ENCODE measurements at regions not wholly inside any gene's neighbourhood (a gene's known extent, or its start where the extent isn't known, plus 50 kb on each side); places are given as distances from the start of the nearest gene placed in this dataset.
A peak's percentile ranks its signal among the peaks of the same experiment; 100 is the strongest.
"Not testable (repeated sequence)": the region's sequence is repeated elsewhere in the genome, so short reads cannot be mapped to it uniquely, and the experiment has no call there.

DNA sequence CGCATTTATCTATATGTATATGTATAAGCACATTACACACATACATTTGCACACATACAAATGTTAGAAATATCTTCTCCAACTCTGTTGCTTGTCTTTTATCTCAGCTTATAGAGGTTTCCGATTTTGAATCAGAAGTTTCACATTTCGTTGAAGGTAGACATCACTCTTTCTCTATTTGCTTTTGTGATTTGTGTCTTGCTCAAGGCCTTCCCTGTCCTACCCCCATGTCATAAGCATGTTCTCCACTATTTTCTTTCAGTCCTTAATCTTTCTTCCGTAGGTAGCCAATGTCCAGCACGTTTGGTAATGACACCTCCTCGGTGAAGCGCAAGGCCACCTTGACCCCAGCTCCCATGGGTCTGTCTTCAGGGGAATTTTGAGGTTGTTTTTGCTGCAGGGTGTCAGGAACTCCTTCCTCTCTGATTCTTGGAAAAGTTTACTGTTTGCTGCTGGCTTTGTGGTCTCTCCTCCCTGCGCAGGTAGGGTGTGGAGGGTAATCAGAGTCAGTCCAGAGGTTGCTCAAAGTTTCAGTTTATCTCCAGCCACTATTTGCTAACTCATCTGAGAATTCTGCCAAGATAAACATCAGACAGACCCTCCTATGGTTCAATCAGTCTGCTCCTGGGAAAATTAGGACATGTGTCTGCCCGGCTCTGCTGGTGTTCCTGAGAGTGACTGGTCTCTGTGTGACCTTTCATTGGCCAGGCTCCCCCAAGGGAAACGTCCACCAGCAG lies 171.7 kb downstream of the BCL2L11 start:
- not testable (repeated sequence) for H3K4me1 ChIP-seq (ENCODE audit: control insufficient read depth in 2 of 2, insufficient read depth in 2 of 2, low read length in 2 of 2); DNase-seq (ENCODE audit: low read depth in 6 of 9, low spot score in 9 of 9); H3K4me3 ChIP-seq (ENCODE audit: low read length in 2 of 2); H3K9me3 ChIP-seq (ENCODE audit: control insufficient read depth in 2 of 2, insufficient read depth in 1 of 2, low read length in 1 of 2); H3K36me3 ChIP-seq (ENCODE audit: control insufficient read depth in 2 of 2, insufficient read depth in 2 of 2, low read length in 1 of 2); H3K27ac ChIP-seq (ENCODE audit: low read depth in 1 of 2, low read length in 1 of 2); H3K27me3 ChIP-seq (ENCODE audit: control insufficient read depth in 2 of 2, insufficient read depth in 1 of 2, low read length in 1 of 2)
- 90% methylated on average over 7 of the region's 10 CpGs for WGBS

- H3K4me1 ChIP-seq (ENCODE audit: control insufficient read depth in 2 of 2, insufficient read depth in 2 of 2, low read length in 2 of 2); H3K27me3 ChIP-seq (ENCODE audit: control insufficient read depth in 2 of 2, insufficient read depth in 1 of 2, low read length in 1 of 2); H3K36me3 ChIP-seq (ENCODE audit: control insufficient read depth in 2 of 2, insufficient read depth in 2 of 2, low read length in 1 of 2); H3K4me3 ChIP-seq (ENCODE audit: low read length in 2 of 2); H3K9me3 ChIP-seq (ENCODE audit: control insufficient read depth in 2 of 2, insufficient read depth in 1 of 2, low read length in 1 of 2); H3K27ac ChIP-seq (ENCODE audit: low read depth in 1 of 2, low read length in 1 of 2); DNase-seq (ENCODE audit: low read depth in 6 of 9, low spot score in 9 of 9): not testable (repeated sequence)
- WGBS = 100% methylated on average over 3 of the region's 7 CpGs
Measured at GRCh38 chr2:111294699-111295098, 174.0 kb downstream of the BCL2L11 start.

DNA sequence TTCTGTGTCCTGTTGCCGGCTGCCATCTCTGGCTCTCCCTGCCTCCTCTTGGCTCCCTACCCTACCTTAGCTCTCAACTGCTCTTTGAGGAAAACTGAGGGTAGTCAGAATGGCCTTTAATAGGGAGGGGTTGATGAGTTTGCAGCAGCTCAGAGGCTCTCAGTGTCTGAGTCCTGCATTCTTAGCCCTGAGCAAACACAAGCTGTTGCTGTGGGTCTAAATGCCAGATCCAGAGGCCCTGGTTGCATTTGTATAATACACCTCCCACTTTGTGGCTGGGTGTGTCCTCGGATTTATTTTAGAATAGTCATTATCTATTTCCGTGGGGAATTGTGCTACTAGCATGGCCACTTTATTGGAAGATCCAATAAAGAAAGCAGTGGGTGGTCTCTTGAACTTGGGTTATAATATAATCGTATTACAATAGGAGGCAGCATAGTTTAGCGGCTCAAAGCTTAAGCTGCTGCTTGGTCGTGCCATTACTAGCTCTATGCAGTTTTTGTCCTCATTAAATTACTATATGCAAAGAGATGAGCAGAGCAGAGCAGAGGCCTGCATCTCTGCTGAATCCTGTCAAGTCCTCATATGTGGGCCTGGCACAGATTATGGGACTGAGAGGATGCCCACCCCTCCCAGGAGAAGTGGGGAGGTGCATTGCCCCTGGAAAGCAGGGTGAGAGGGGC lies 175.5 kb downstream of the BCL2L11 start:
- H3K27me3 ChIP-seq (ENCODE audit: control insufficient read depth in 2 of 2, insufficient read depth in 1 of 2, low read length in 1 of 2); H3K27ac ChIP-seq (ENCODE audit: low read depth in 1 of 2, low read length in 1 of 2); H3K4me1 ChIP-seq (ENCODE audit: control insufficient read depth in 2 of 2, insufficient read depth in 2 of 2, low read length in 2 of 2); H3K4me3 ChIP-seq (ENCODE audit: low read length in 2 of 2); DNase-seq (ENCODE audit: low read depth in 6 of 9, low spot score in 9 of 9); H3K9me3 ChIP-seq (ENCODE audit: control insufficient read depth in 2 of 2, insufficient read depth in 1 of 2, low read length in 1 of 2); H3K36me3 ChIP-seq (ENCODE audit: control insufficient read depth in 2 of 2, insufficient read depth in 2 of 2, low read length in 1 of 2): not testable (repeated sequence)
- WGBS = 97% methylated on average over 5 of the region's 6 CpGs

DNA sequence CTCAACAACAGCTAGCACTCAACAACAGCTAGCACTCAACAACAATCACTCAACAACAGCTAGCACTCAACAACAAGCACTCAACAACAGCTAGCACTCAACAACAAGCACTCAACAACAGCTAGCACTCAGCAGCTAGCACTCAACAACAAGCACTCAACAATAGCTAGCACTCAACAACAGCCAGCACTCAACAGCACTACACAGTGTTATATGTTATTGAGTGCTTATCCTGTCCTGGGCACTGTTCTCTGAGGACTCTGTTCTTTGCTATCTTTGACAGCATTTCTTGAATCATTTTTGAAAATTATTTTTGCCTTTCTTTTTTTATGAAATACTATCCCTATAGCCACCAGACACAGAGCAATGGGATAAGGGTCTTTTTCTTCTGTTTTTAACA lies 176.4 kb downstream of the BCL2L11 start:
- not testable (repeated sequence) for H3K27ac ChIP-seq (ENCODE audit: low read depth in 1 of 2, low read length in 1 of 2); H3K4me3 ChIP-seq (ENCODE audit: low read length in 2 of 2); H3K4me1 ChIP-seq (ENCODE audit: control insufficient read depth in 2 of 2, insufficient read depth in 2 of 2, low read length in 2 of 2); H3K27me3 ChIP-seq (ENCODE audit: control insufficient read depth in 2 of 2, insufficient read depth in 1 of 2, low read length in 1 of 2); H3K36me3 ChIP-seq (ENCODE audit: control insufficient read depth in 2 of 2, insufficient read depth in 2 of 2, low read length in 1 of 2); H3K9me3 ChIP-seq (ENCODE audit: control insufficient read depth in 2 of 2, insufficient read depth in 1 of 2, low read length in 1 of 2); DNase-seq (ENCODE audit: low read depth in 6 of 9, low spot score in 9 of 9)

DNA sequence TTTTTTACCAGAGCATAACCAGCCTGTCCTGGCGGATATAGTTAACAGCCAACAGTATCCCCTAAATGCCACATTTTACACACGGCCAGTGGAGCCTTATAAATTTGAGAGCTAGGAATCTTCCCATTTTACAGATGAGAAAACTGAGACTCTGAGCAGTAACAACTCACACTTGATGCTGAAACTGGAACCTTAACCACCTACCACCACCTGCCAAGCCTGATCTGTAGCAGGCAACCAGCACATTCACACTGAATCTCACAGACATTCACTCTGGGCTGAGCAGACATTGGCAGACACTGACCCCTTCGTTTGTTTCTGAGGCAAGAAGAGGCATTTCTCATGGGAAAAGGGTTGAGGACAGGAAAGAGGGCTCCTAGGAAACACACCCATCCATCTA lies 178.2 kb downstream of the BCL2L11 start:
- DNase-seq (ENCODE audit: low read depth in 6 of 9, low spot score in 9 of 9); H3K27me3 ChIP-seq (ENCODE audit: control insufficient read depth in 2 of 2, insufficient read depth in 1 of 2, low read length in 1 of 2); H3K36me3 ChIP-seq (ENCODE audit: control insufficient read depth in 2 of 2, insufficient read depth in 2 of 2, low read length in 1 of 2); H3K27ac ChIP-seq (ENCODE audit: low read depth in 1 of 2, low read length in 1 of 2); H3K4me3 ChIP-seq (ENCODE audit: low read length in 2 of 2); H3K4me1 ChIP-seq (ENCODE audit: control insufficient read depth in 2 of 2, insufficient read depth in 2 of 2, low read length in 2 of 2); H3K9me3 ChIP-seq (ENCODE audit: control insufficient read depth in 2 of 2, insufficient read depth in 1 of 2, low read length in 1 of 2): not testable (repeated sequence)
- 98% methylated on average over 3 of the region's 3 CpGs for WGBS

DNA sequence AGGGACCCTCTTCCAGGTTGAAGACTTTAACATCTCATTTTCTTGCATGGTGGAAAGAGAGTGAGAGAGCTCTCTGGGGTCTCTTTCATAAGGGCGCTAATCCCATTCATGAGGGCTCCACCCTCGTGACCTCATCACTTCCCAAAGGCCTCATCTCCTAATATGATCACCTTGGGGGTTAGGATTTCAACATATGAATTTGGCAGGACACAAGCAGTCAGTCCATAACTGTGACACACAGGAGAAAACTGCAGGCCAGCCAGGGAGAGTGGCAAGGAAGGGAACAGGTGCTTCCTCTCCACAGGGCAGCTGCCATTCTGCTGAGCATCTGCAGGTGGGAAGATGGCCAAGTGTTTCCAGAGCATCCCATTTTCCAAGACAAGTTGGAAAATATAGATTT lies 178.9 kb downstream of the BCL2L11 start:
- not testable (repeated sequence) for H3K4me3 ChIP-seq (ENCODE audit: low read length in 2 of 2); H3K27me3 ChIP-seq (ENCODE audit: control insufficient read depth in 2 of 2, insufficient read depth in 1 of 2, low read length in 1 of 2); H3K27ac ChIP-seq (ENCODE audit: low read depth in 1 of 2, low read length in 1 of 2); H3K36me3 ChIP-seq (ENCODE audit: control insufficient read depth in 2 of 2, insufficient read depth in 2 of 2, low read length in 1 of 2); H3K4me1 ChIP-seq (ENCODE audit: control insufficient read depth in 2 of 2, insufficient read depth in 2 of 2, low read length in 2 of 2); H3K9me3 ChIP-seq (ENCODE audit: control insufficient read depth in 2 of 2, insufficient read depth in 1 of 2, low read length in 1 of 2); DNase-seq (ENCODE audit: low read depth in 6 of 9, low spot score in 9 of 9)
- WGBS = 98% methylated on average over 2 of the region's 2 CpGs

DNA sequence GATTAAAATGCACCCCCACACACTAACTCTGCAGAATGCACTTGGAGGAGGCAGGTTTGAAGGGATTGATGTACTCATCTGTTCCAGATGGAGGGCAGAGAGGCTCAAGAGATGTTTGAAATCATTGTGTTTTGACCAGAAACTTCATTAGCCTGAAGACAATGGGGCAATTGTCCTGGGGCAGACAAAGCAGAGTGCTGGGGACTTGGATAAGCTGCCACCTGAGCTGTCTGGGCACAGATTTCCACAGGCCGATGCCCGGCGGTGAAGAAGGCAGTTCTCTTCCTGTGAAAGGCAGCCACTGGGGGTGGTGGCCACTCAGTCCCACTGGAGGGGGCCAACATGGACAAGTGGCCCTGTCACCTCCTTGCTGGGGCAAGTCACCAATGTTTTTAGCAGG lies 181.0 kb downstream of the BCL2L11 start:
- WGBS = no CpG with 5 or more reads among the region's 3 CpGs
- not testable (repeated sequence) for H3K4me3 ChIP-seq (ENCODE audit: low read length in 2 of 2); H3K27me3 ChIP-seq (ENCODE audit: control insufficient read depth in 2 of 2, insufficient read depth in 1 of 2, low read length in 1 of 2); H3K4me1 ChIP-seq (ENCODE audit: control insufficient read depth in 2 of 2, insufficient read depth in 2 of 2, low read length in 2 of 2); DNase-seq (ENCODE audit: low read depth in 6 of 9, low spot score in 9 of 9); H3K27ac ChIP-seq (ENCODE audit: low read depth in 1 of 2, low read length in 1 of 2); H3K9me3 ChIP-seq (ENCODE audit: control insufficient read depth in 2 of 2, insufficient read depth in 1 of 2, low read length in 1 of 2); H3K36me3 ChIP-seq (ENCODE audit: control insufficient read depth in 2 of 2, insufficient read depth in 2 of 2, low read length in 1 of 2)

DNA sequence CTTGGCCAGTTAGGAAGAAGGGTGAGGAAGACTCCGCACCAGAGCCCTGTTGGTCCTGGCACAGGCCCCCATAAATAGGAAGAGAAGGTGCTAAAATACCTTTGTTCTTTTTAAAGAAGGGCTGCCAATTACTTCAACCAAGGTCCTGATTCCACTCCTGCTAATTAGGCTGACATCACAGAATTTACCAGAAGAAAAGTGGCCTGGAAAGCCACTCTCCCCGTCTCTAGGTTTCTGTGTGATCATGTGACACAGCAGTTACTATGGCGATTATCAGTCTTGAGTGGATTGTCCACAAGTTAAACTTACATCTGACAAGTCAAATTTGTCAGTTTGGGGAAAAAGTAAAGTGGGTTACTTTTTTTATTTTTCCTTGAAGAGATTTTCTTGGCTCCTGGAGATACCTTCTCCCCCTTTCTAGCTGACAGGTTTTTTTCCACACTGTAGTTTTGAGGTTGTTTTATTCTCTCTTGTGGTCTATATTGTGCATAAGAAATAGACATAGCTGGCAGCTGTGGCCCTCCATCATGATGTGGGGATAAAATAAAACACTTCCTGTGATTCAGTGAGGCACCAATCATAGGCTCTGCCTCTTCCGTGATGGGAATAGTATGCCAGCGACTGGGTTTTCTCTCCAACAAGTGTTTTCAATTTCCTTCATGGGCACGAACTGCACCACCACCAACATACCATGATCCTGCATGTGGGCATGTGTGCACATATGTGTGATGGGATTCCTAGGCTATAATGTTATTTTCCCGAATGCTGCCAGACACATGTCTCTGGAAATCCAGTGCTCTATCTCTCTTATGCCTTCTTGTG lies 181.9 kb downstream of the BCL2L11 start:
- not testable (repeated sequence) for H3K27me3 ChIP-seq (ENCODE audit: control insufficient read depth in 2 of 2, insufficient read depth in 1 of 2, low read length in 1 of 2); H3K4me3 ChIP-seq (ENCODE audit: low read length in 2 of 2); H3K36me3 ChIP-seq (ENCODE audit: control insufficient read depth in 2 of 2, insufficient read depth in 2 of 2, low read length in 1 of 2); H3K27ac ChIP-seq (ENCODE audit: low read depth in 1 of 2, low read length in 1 of 2); H3K4me1 ChIP-seq (ENCODE audit: control insufficient read depth in 2 of 2, insufficient read depth in 2 of 2, low read length in 2 of 2); H3K9me3 ChIP-seq (ENCODE audit: control insufficient read depth in 2 of 2, insufficient read depth in 1 of 2, low read length in 1 of 2)
- peak in 1 of 9 donors; percentile 1 for DNase-seq (ENCODE audit: low read depth in 6 of 9, low spot score in 9 of 9)
- WGBS = 40% methylated on average over 6 of the region's 7 CpGs

DNA sequence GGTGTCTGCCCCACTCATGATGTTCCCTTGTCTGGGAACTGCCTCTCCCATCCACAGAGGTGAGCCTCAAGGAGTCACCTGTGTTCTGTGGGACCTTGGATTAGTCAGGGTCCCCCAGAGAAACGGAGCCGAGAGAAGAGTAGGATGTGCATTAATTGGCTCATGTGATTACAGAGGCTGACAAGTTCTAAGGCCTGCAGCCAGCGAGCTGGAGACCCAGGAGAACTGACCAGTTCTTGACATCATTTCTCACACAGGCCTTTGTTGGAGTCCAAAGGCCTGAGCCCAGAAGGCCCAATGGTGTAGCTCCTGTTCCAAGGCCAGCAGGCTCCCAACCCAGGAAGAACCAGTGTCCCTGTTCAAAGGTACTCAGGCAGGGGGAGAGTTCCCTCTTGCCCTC lies 186.6 kb downstream of the BCL2L11 start:
- not testable (repeated sequence) for H3K27ac ChIP-seq (ENCODE audit: low read depth in 1 of 2, low read length in 1 of 2); DNase-seq (ENCODE audit: low read depth in 6 of 9, low spot score in 9 of 9); H3K4me1 ChIP-seq (ENCODE audit: control insufficient read depth in 2 of 2, insufficient read depth in 2 of 2, low read length in 2 of 2); H3K36me3 ChIP-seq (ENCODE audit: control insufficient read depth in 2 of 2, insufficient read depth in 2 of 2, low read length in 1 of 2); H3K9me3 ChIP-seq (ENCODE audit: control insufficient read depth in 2 of 2, insufficient read depth in 1 of 2, low read length in 1 of 2); H3K4me3 ChIP-seq (ENCODE audit: low read length in 2 of 2); H3K27me3 ChIP-seq (ENCODE audit: control insufficient read depth in 2 of 2, insufficient read depth in 1 of 2, low read length in 1 of 2)
- WGBS = 98% methylated on average over 3 of the region's 3 CpGs

Measured in thymus (tissue), 11 donors.